ENCODE measurements at regions not wholly inside any gene's neighbourhood (a gene's known extent, or its start where the extent isn't known, plus 50 kb on each side); places are given as distances from the start of the nearest gene placed in this dataset.

DNA sequence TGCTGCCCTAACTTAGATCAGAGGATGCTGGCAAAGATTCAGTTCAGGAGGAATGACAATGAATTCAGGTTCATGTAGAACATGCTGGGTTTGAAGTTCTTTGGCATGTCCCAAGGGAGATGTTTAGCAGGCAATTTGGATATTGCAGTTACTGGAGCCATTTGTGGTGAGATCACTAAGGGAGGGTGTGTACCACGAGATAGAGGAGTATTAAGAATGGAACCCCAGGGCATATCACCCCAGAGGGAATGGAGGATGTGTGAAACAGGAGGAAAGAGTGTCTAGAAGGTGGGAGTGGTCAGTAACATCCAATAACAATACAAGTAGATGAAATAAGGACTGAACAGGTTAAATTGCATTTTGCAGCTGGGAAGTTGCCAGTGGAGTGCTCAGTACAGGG, 87.1 kb downstream of the CCR1 start:
- Histone ChIP-seq H3K79me2 (replicated peaks; ENCODE audit: insufficient read depth, low read length) (no peaks in the 10 kb centered on the region), H3K9ac (ENCODE audit: low read length) (no peak overlapping the region), H3K4me3 (ENCODE audit: low read length) (no peak overlapping the region), H2AFZ (ENCODE audit: low read depth, low read length) (no peak overlapping the region), H3K9me3 (ENCODE audit: low read length) (no peaks in the 10 kb centered on the region), H3F3A (ENCODE audit: insufficient read depth, low read length, poor library complexity, severe bottlenecking) (no peaks in the 10 kb centered on the region), H4K20me1 (ENCODE audit: insufficient read depth) (no peaks in the 10 kb centered on the region), H3K27me3 (ENCODE audit: insufficient read depth, low read depth, low read length) (no peaks in the 10 kb centered on the region), H3K4me2 (ENCODE audit: low read length) (no peak overlapping the region), H3K9me2 (ENCODE audit: insufficient read depth, low read length) (no peaks in the 10 kb centered on the region), H3K27ac (ENCODE audit: low read length) (no peak overlapping the region), H3K36me3 (ENCODE audit: insufficient read depth, low read length) (no peaks in the 10 kb centered on the region)
- TF ChIP-seq TAF1 (IDR thresholded peaks at IDR 0.05; ENCODE audit: low read depth): no peak
- no peak for TF ChIP-seq SMC3 (conservative IDR thresholded peaks at IDR 0.05; ENCODE audit: poor library complexity)
- TF ChIP-seq EP300 (conservative IDR thresholded peaks at IDR 0.05; ENCODE audit: poor library complexity, severe bottlenecking): no peak
- no peak for TF ChIP-seq RAD21 (conservative IDR thresholded peaks at IDR 0.05)
- TF ChIP-seq, protein P1, sequence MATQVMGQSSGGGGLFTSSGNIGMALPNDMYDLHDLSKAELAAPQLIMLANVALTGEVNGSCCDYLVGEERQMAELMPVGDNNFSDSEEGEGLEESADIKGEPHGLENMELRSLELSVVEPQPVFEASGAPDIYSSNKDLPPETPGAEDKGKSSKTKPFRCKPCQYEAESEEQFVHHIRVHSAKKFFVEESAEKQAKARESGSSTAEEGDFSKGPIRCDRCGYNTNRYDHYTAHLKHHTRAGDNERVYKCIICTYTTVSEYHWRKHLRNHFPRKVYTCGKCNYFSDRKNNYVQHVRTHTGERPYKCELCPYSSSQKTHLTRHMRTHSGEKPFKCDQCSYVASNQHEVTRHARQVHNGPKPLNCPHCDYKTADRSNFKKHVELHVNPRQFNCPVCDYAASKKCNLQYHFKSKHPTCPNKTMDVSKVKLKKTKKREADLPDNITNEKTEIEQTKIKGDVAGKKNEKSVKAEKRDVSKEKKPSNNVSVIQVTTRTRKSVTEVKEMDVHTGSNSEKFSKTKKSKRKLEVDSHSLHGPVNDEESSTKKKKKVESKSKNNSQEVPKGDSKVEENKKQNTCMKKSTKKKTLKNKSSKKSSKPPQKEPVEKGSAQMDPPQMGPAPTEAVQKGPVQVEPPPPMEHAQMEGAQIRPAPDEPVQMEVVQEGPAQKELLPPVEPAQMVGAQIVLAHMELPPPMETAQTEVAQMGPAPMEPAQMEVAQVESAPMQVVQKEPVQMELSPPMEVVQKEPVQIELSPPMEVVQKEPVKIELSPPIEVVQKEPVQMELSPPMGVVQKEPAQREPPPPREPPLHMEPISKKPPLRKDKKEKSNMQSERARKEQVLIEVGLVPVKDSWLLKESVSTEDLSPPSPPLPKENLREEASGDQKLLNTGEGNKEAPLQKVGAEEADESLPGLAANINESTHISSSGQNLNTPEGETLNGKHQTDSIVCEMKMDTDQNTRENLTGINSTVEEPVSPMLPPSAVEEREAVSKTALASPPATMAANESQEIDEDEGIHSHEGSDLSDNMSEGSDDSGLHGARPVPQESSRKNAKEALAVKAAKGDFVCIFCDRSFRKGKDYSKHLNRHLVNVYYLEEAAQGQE (IDR thresholded peaks at IDR 0.05; ENCODE audit: borderline replicate concordance): no peak
- TF ChIP-seq MXI1 (conservative IDR thresholded peaks at IDR 0.05; ENCODE audit: poor library complexity, severe bottlenecking): no peak
- no peak for TF ChIP-seq POLR2AphosphoS5 (IDR thresholded peaks at IDR 0.05)
- TF ChIP-seq, protein P2, sequence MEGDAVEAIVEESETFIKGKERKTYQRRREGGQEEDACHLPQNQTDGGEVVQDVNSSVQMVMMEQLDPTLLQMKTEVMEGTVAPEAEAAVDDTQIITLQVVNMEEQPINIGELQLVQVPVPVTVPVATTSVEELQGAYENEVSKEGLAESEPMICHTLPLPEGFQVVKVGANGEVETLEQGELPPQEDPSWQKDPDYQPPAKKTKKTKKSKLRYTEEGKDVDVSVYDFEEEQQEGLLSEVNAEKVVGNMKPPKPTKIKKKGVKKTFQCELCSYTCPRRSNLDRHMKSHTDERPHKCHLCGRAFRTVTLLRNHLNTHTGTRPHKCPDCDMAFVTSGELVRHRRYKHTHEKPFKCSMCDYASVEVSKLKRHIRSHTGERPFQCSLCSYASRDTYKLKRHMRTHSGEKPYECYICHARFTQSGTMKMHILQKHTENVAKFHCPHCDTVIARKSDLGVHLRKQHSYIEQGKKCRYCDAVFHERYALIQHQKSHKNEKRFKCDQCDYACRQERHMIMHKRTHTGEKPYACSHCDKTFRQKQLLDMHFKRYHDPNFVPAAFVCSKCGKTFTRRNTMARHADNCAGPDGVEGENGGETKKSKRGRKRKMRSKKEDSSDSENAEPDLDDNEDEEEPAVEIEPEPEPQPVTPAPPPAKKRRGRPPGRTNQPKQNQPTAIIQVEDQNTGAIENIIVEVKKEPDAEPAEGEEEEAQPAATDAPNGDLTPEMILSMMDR (IDR thresholded peaks at IDR 0.05; ENCODE audit: poor library complexity, severe bottlenecking): no peak
- TF ChIP-seq EZH2 (IDR thresholded peaks at IDR 0.05; ENCODE audit: borderline replicate concordance, insufficient read depth, low read length, poor library complexity, severe bottlenecking): no peak

DNA sequence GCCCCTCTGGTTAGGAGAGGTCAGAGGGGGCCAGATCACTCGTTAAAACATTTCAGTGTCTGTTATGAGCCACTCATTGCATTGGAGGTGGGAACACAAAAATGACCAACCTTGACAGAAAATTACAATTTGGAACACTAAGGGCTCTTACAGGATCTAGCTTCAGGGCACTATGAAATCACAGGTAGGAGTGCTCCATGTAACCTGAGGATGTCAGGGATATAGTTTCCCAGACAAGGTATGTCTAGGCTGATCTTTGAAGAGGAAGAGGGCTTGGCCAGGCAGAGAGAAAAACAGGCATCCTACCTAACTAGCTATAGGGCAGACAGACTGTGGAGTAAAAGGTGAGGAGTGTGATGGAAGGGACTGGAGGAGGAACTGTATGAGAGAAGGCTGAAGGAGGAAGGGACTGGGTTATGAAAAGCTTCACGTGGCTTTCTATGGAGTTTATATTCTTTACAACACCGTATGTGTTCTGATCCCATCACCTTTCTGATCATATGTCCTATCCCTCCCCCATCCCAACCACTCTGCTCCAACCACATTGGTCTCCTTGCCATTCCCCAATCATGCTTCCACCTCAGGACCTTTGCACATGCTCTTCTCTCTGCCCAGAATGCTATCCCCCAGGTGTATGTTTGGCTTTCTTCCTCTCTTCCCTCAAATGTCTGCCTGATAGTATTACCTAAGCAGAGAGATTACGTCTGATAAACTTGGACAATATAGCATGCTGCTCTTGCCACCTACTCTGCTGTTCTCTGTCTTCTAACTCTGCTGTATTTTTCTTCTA, 88.2 kb downstream of the CCR1 start:
- no peak overlapping the region for H3K27ac ChIP-seq (ENCODE audit: low read length)
- H2AFZ ChIP-seq (ENCODE audit: low read depth, low read length): no peak overlapping the region
- H3K36me3 ChIP-seq (ENCODE audit: insufficient read depth, low read length): no peaks in the 10 kb centered on the region
- no peaks in the 10 kb centered on the region for H4K20me1 ChIP-seq (ENCODE audit: insufficient read depth)
- no peaks in the 10 kb centered on the region for H3K27me3 ChIP-seq (ENCODE audit: insufficient read depth, low read depth, low read length)
- no peaks in the 10 kb centered on the region for H3K9me3 ChIP-seq (ENCODE audit: low read length)
- H3K9ac ChIP-seq (ENCODE audit: low read length): no peak overlapping the region
- no peaks in the 10 kb centered on the region for H3K79me2 ChIP-seq (replicated peaks; ENCODE audit: insufficient read depth, low read length)
- H3K9me2 ChIP-seq (ENCODE audit: insufficient read depth, low read length): no peaks in the 10 kb centered on the region
- no peaks in the 10 kb centered on the region for H3F3A ChIP-seq (ENCODE audit: insufficient read depth, low read length, poor library complexity, severe bottlenecking)
- TF ChIP-seq SMC3 (conservative IDR thresholded peaks at IDR 0.05; ENCODE audit: poor library complexity) (no peak), EZH2 (IDR thresholded peaks at IDR 0.05; ENCODE audit: borderline replicate concordance, insufficient read depth, low read length, poor library complexity, severe bottlenecking) (no peak), POLR2AphosphoS5 (IDR thresholded peaks at IDR 0.05) (no peak), RAD21 (conservative IDR thresholded peaks at IDR 0.05) (no peak), TAF1 (IDR thresholded peaks at IDR 0.05; ENCODE audit: low read depth) (no peak), MXI1 (conservative IDR thresholded peaks at IDR 0.05; ENCODE audit: poor library complexity, severe bottlenecking) (no peak), EP300 (conservative IDR thresholded peaks at IDR 0.05; ENCODE audit: poor library complexity, severe bottlenecking) (no peak)
- TF ChIP-seq, protein P2 (IDR thresholded peaks at IDR 0.05; ENCODE audit: poor library complexity, severe bottlenecking): no peak
- TF ChIP-seq, protein P1 (IDR thresholded peaks at IDR 0.05; ENCODE audit: borderline replicate concordance): no peak
- no peak overlapping the region for H3K4me2 ChIP-seq (ENCODE audit: low read length)
- no peak overlapping the region for H3K4me3 ChIP-seq (ENCODE audit: low read length)
